ENCODE measurements at regions not wholly inside any gene's neighbourhood (a gene's known extent, or its start where the extent isn't known, plus 50 kb on each side); places are given as distances from the start of the nearest gene placed in this dataset.

DNA sequence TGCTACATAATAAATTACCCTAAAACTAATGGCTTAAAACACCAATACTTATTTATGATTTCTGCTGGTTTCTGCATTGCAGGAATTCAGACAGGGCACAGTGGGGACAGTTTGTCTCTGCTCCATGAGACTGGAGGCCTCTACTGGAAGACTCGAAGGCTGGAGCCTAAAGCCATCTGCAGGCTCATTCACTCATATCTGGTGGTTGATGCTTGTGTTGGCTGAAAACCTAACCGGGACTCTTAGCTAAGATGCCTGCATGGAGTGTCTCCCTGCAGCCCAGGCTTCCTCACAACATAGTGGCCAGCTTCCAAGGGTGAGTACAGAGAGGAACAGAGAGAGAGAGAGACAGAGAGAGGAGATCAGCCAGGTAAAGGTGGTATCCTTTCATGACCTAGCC lies 195.5 kb upstream of the FOXA2 start:
- H3K27me3 ChIP-seq (replicated peaks in 1 of 4; ENCODE audit: control extremely low read depth in 1 of 4, control insufficient read depth in 3 of 4, insufficient read depth in 4 of 4, low read length in 3 of 4), result no peaks in the 10 kb centered on the region
- no peak overlapping the region for H3K4me3 ChIP-seq (ENCODE audit: control extremely low read depth in 1 of 5, extremely low read depth in 1 of 5, insufficient read depth in 1 of 5, low read depth in 2 of 5, low read length in 4 of 5)
- no peaks in the 10 kb centered on the region for H3K4me1 ChIP-seq (ENCODE audit: control insufficient read depth in 2 of 2, insufficient read depth in 2 of 2, low read length in 2 of 2)
- ChIA-PET POLR2A (no interaction called here), CTCF (no interaction called here)
- no peak overlapping the region for H3K27ac ChIP-seq (ENCODE audit: low read length in 2 of 2)
- intact Hi-C loops (cut with micrococcal nuclease), result no loop called here
- DNase-seq (no peak), ATAC-seq (ENCODE audit: low read depth) (no peak)
- no peak overlapping the region for H3K9ac ChIP-seq (ENCODE audit: low read length)
- H3K27ac Mint-ChIP-seq, result no peak overlapping the region
- no peak overlapping the region for H3K4me2 ChIP-seq (replicated peaks; ENCODE audit: low read depth, low read length, poor library complexity, severe bottlenecking)
- H3K36me3 ChIP-seq (replicated peaks in 1 of 2; ENCODE audit: control extremely low read depth in 1 of 2, control insufficient read depth in 1 of 2, extremely low read depth in 1 of 2, insufficient read depth in 2 of 2, low read length in 1 of 2), result no peaks in the 10 kb centered on the region
- no CpG with 5 or more reads among the region's 2 CpGs for WGBS (ENCODE audit: insufficient coverage)
- no peak for TF ChIP-seq EZH2 (IDR thresholded peaks at IDR 0.05; ENCODE audit: borderline replicate concordance, insufficient read depth, low read depth, low read length, poor library complexity, severe bottlenecking)
- TF ChIP-seq, protein P1, sequence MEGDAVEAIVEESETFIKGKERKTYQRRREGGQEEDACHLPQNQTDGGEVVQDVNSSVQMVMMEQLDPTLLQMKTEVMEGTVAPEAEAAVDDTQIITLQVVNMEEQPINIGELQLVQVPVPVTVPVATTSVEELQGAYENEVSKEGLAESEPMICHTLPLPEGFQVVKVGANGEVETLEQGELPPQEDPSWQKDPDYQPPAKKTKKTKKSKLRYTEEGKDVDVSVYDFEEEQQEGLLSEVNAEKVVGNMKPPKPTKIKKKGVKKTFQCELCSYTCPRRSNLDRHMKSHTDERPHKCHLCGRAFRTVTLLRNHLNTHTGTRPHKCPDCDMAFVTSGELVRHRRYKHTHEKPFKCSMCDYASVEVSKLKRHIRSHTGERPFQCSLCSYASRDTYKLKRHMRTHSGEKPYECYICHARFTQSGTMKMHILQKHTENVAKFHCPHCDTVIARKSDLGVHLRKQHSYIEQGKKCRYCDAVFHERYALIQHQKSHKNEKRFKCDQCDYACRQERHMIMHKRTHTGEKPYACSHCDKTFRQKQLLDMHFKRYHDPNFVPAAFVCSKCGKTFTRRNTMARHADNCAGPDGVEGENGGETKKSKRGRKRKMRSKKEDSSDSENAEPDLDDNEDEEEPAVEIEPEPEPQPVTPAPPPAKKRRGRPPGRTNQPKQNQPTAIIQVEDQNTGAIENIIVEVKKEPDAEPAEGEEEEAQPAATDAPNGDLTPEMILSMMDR (IDR thresholded peaks at IDR 0.05), result no peak
- H4K20me1 ChIP-seq (ENCODE audit: control insufficient read depth, insufficient read depth, low read length, poor library complexity, severe bottlenecking), result no peaks in the 10 kb centered on the region
- H3K9me3 ChIP-seq (ENCODE audit: control extremely low read depth in 1 of 3, control insufficient read depth in 2 of 3, insufficient read depth in 1 of 3, low read length in 2 of 3), result no peaks in the 10 kb centered on the region
- no peaks in the 10 kb centered on the region for H3K27me3 Mint-ChIP-seq
- no peak overlapping the region for H3K4me3 Mint-ChIP-seq
- H2AFZ ChIP-seq (ENCODE audit: insufficient read depth, low read depth, low read length, poor library complexity, severe bottlenecking), result no peak overlapping the region
- no peaks in the 10 kb centered on the region for H3K79me2 ChIP-seq (ENCODE audit: control insufficient read depth, insufficient read depth, low read length)
- H3K4me1 Mint-ChIP-seq, result no peaks in the 10 kb centered on the region
- H3K9me3 Mint-ChIP-seq (ENCODE audit: insufficient read depth), result no peaks in the 10 kb centered on the region

DNA sequence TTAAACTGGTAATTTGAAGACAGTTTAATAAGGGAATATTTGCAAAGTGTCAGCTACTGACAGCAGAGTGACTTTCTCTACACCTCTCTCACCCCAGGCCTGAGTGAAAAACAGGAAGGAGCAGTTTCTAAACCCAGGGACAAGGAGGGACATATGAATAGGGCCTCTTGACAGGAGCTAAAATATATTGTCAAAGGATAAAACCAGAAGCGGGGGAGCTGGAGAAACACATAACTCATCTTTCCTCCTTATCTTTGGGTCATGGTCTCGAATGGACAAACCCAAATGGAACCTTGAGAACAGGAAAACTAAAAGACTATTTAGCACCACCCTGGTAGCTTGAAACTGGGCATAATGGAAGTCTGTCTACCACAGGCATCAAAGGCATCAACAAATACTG lies 197.5 kb upstream of the FOXA2 start:
- H3K79me2 ChIP-seq (ENCODE audit: control insufficient read depth, insufficient read depth, low read length), result no peaks in the 10 kb centered on the region
- H3K4me1 Mint-ChIP-seq, result no peaks in the 10 kb centered on the region
- DNase-seq (no peak), ATAC-seq (ENCODE audit: low read depth) (no peak)
- no peak overlapping the region for H3K4me3 ChIP-seq (ENCODE audit: control extremely low read depth in 1 of 5, extremely low read depth in 1 of 5, insufficient read depth in 1 of 5, low read depth in 2 of 5, low read length in 4 of 5)
- H3K27me3 ChIP-seq (replicated peaks in 1 of 4; ENCODE audit: control extremely low read depth in 1 of 4, control insufficient read depth in 3 of 4, insufficient read depth in 4 of 4, low read length in 3 of 4), result no peaks in the 10 kb centered on the region
- 83% methylated on average over 1 of the region's 2 CpGs for WGBS (ENCODE audit: insufficient coverage)
- no peak overlapping the region for H3K27ac Mint-ChIP-seq
- H3K9me3 ChIP-seq (ENCODE audit: control extremely low read depth in 1 of 3, control insufficient read depth in 2 of 3, insufficient read depth in 1 of 3, low read length in 2 of 3), result no peaks in the 10 kb centered on the region
- no peaks in the 10 kb centered on the region for H4K20me1 ChIP-seq (ENCODE audit: control insufficient read depth, insufficient read depth, low read length, poor library complexity, severe bottlenecking)
- no peaks in the 10 kb centered on the region for H3K36me3 ChIP-seq (replicated peaks in 1 of 2; ENCODE audit: control extremely low read depth in 1 of 2, control insufficient read depth in 1 of 2, extremely low read depth in 1 of 2, insufficient read depth in 2 of 2, low read length in 1 of 2)
- H3K27ac ChIP-seq (ENCODE audit: low read length in 2 of 2), result no peak overlapping the region
- TF ChIP-seq, protein P1 (IDR thresholded peaks at IDR 0.05), result no peak
- no peak for TF ChIP-seq EZH2 (IDR thresholded peaks at IDR 0.05; ENCODE audit: borderline replicate concordance, insufficient read depth, low read depth, low read length, poor library complexity, severe bottlenecking)
- peaks cover 4% of the 10 kb centered on the region for H3K27me3 Mint-ChIP-seq
- H3K4me1 ChIP-seq (ENCODE audit: control insufficient read depth in 2 of 2, insufficient read depth in 2 of 2, low read length in 2 of 2), result no peaks in the 10 kb centered on the region
- CTCF ChIA-PET, result no interaction called here
- POLR2A ChIA-PET, result no interaction called here
- intact Hi-C loops (cut with micrococcal nuclease), result no loop called here
- H3K9ac ChIP-seq (ENCODE audit: low read length), result no peak overlapping the region
- no peak overlapping the region for H2AFZ ChIP-seq (ENCODE audit: insufficient read depth, low read depth, low read length, poor library complexity, severe bottlenecking)
- H3K9me3 Mint-ChIP-seq (ENCODE audit: insufficient read depth), result no peaks in the 10 kb centered on the region
- H3K4me3 Mint-ChIP-seq, result no peak overlapping the region
- H3K4me2 ChIP-seq (replicated peaks; ENCODE audit: low read depth, low read length, poor library complexity, severe bottlenecking), result no peak overlapping the region
